H1 (cell line): ENCODE measurements at regions not wholly inside any gene's neighbourhood (a gene's known extent, or its start where the extent isn't known, plus 50 kb on each side); places are given as distances from the start of the nearest gene placed in this dataset.

ENCODE experiments used
- ATF3 ChIP-seq: IDR thresholded peaks from 2 replicates; pipeline ENCODE4 v1.6.1; 2011; ENCODE audit warnings: low read depth, mild to moderate bottlenecking, low read length; ENCODE audit not compliant: insufficient read depth
- CEBPB ChIP-seq: IDR thresholded peaks from 2 replicates; pipeline ENCODE4 v1.6.1; 2012; ENCODE audit warnings: low read depth, low read length
- EZH2 ChIP-seq: fragments of 200-600 bp; sonication (generic); IDR thresholded peaks from 2 replicates; pipeline ENCODE4 v1.7.1; 2012; ENCODE audit warnings: low read depth, mild to moderate bottlenecking, moderate library complexity, low read length, inconsistent platforms; ENCODE audit not compliant: severe bottlenecking
- PHF8 ChIP-seq: fragments of 200-600 bp; sonication (generic); conservative IDR thresholded peaks from 2 replicates; pipeline ENCODE4 v1.7.1; 2012; ENCODE audit warnings: low read depth, mild to moderate bottlenecking, inconsistent platforms, low read length, moderate library complexity

- no peak for TF ChIP-seq PHF8
- TF ChIP-seq EZH2, result no peak
- no peak for TF ChIP-seq ATF3
- TF ChIP-seq CEBPB, result no peak
Measured at GRCh38 chr1:191101960-191102359, 624.3 kb upstream of the BRINP3 start.
